Mucosa of descending colon (tissue), 3 donors: ENCODE measurements at regions not wholly inside any gene's neighbourhood (a gene's known extent, or its start where the extent isn't known, plus 50 kb on each side); places are given as distances from the start of the nearest gene placed in this dataset.

Source experiments
- ATAC-seq: fragments of 200-7000 bp; cut with Tn5 transposase; one replicate; pipeline ENCODE4 v1.9.1; 2020; ENCODE audit warnings: mild to moderate bottlenecking, moderate library complexity
- DNase-seq, 3 donors: peaks; one replicate each; pipeline ENCODE4 v3.0.0-alpha.2; 2020
- H3K36me3 ChIP-seq: fragments of 200-600 bp; one replicate; pipeline ENCODE4 v1.8.0; 2021; ENCODE audit warnings: low read depth, mild to moderate bottlenecking
- H3K4me1 ChIP-seq: fragments of 200-600 bp; one replicate; pipeline ENCODE4 v1.8.0; 2021; ENCODE audit warnings: low read depth, mild to moderate bottlenecking
- H3K4me3 ChIP-seq: fragments of 200-600 bp; one replicate; pipeline ENCODE4 v1.8.0; 2021; ENCODE audit warnings: mild to moderate bottlenecking
- H3K9me3 ChIP-seq: fragments of 200-600 bp; one replicate; pipeline ENCODE4 v1.8.0; 2021; ENCODE audit warnings: mild to moderate bottlenecking
- intact Hi-C, 2 donors: fragments of 100-400 bp; cut with DNase I in 1 of 2; cut with micrococcal nuclease in 1 of 2; formaldehyde crosslinking; loops; one replicate each; pipeline versions ENCODE4 v1.11.0 to v1.11.1; 2022; cut with DNase I, micrococcal nuclease
- TF ChIP-seq, protein P1 (sequence below): fragments of 200-600 bp; IDR thresholded peaks from one replicate; pipeline ENCODE4 v1.8.0; 2022; ENCODE audit warnings: antibody characterized with exemption, mild to moderate bottlenecking
- donor health status: DM: no; HTN: no; CAD: no; lungs with moderate emphysema.
- donor health status: DM: no; HTN: no; CAD: no.
- donor health status: DM: no; HTN: yes; CAD: no.

DNA sequence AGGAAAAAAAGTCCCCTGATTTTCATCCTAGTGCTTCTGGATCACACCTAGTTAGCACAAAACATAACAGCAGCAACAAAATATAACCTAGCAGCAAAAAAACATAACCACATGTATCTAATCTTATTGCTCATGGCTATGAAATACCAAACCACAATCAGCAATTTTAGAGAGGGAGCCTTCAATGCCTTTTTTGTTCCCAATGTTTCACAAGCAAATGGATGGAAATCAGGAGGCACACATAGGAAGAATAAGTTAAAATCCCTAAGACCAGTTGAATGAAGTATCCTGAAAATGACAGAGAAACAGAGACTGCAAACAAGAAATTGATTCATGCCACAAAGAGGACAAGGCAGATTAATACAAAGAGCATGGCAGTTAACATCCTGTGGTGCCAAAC is 361.6 kb downstream of the GPM6A start:
- Histone ChIP-seq H3K9me3 (peaks cover 16% of the 10 kb centered on the region), H3K4me3 (no peak overlapping the region), H3K4me1 (no peaks in the 10 kb centered on the region), H3K36me3 (no peaks in the 10 kb centered on the region)
- intact Hi-C loops = no loop called here
- TF ChIP-seq, protein P1, sequence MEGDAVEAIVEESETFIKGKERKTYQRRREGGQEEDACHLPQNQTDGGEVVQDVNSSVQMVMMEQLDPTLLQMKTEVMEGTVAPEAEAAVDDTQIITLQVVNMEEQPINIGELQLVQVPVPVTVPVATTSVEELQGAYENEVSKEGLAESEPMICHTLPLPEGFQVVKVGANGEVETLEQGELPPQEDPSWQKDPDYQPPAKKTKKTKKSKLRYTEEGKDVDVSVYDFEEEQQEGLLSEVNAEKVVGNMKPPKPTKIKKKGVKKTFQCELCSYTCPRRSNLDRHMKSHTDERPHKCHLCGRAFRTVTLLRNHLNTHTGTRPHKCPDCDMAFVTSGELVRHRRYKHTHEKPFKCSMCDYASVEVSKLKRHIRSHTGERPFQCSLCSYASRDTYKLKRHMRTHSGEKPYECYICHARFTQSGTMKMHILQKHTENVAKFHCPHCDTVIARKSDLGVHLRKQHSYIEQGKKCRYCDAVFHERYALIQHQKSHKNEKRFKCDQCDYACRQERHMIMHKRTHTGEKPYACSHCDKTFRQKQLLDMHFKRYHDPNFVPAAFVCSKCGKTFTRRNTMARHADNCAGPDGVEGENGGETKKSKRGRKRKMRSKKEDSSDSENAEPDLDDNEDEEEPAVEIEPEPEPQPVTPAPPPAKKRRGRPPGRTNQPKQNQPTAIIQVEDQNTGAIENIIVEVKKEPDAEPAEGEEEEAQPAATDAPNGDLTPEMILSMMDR = no peak
- DNase-seq = no peak
- ATAC-seq = no peak

DNA sequence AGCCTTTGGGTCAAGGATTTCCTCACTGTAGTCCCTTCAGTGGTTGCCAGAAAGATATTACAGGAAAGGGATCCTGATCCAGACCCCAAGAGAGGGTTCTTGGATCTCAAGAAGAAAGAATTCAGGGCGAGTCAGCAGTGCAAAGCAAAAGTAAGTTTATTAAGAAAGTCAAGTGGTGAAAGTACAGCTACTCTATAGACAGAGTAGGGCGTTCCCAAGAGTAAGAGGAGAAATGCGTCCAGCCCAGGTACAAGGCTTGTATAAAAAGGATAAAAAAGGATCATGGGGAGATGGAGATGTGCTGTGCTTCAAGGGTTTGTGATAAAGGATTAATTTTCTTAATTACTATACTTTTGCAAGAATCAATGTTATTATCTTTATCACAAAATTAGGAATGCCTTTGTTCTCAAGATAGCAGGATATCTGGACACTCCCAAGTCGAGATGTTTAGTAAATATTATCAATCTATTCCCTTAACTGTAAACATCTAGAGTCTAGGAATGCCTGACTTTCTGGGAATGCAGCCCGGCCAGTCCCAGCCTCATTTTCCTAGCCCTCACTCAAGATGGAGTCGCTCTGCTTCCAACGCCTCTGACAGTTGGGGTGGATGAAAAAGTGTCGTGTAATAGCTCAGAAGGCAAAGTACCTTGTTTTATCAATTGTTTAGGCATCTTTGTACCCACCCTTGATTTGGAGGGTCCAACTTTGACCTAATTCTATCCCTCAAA is 360.7 kb downstream of the GPM6A start:
- H3K4me3 ChIP-seq = no peak overlapping the region
- H3K36me3 ChIP-seq = no peaks in the 10 kb centered on the region
- no peak for DNase-seq
- no peak for ATAC-seq
- TF ChIP-seq, protein P1 = no peak
- H3K4me1 ChIP-seq = no peaks in the 10 kb centered on the region
- peaks cover 20% of the 10 kb centered on the region for H3K9me3 ChIP-seq
- intact Hi-C loops = no loop called here

DNA sequence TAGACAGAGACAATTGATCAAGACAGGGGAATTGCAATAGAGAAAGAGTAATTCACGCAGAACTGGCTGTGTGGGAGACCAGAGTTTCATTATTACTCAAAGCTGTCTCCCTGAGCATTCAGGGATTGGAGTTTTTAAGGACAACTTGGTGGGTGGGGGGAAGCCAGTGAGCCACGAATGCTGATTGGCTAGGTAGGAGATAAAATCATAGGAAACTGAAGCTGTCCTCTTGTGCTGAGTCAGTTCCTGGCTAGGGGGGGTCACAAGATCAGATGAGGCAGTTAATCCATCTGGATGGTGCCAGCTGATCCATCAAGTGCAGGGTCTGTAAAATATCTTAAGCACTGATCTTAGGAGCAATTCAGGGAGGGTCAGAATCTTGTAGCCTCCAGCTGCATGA is 358.6 kb downstream of the GPM6A start:
- intact Hi-C loops = no loop called here
- Histone ChIP-seq H3K4me1 (no peaks in the 10 kb centered on the region), H3K4me3 (no peak overlapping the region), H3K9me3 (peaks cover 17% of the 10 kb centered on the region), H3K36me3 (no peaks in the 10 kb centered on the region)
- DNase-seq (no peak), ATAC-seq (no peak)
- TF ChIP-seq, protein P1 = no peak

DNA sequence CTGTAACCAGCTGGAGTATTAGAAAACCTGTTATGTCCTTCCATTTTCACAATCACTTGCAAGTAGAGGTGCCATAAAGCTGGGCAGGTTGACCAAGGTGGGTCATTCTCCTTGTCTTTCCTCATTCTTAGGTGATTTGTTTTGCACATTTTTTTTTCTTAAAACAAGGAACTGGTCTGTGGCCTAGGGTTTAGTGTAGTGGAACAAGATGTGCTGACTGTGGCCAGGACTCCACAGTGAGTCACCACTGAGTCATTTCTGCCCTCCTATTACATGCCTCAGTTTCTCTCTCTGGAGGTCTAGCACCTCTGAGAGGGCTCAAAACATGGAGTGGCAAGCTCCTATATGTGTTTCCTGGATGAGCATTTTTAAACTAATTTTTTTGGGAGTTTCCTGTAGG is 355.9 kb downstream of the GPM6A start:
- H3K4me3 ChIP-seq = no peak overlapping the region
- peaks cover 19% of the 10 kb centered on the region for H3K9me3 ChIP-seq
- intact Hi-C loops = no loop called here
- TF ChIP-seq, protein P1 = no peak
- H3K4me1 ChIP-seq = no peaks in the 10 kb centered on the region
- no peak for ATAC-seq
- H3K36me3 ChIP-seq = no peaks in the 10 kb centered on the region
- DNase-seq = no peak

DNA sequence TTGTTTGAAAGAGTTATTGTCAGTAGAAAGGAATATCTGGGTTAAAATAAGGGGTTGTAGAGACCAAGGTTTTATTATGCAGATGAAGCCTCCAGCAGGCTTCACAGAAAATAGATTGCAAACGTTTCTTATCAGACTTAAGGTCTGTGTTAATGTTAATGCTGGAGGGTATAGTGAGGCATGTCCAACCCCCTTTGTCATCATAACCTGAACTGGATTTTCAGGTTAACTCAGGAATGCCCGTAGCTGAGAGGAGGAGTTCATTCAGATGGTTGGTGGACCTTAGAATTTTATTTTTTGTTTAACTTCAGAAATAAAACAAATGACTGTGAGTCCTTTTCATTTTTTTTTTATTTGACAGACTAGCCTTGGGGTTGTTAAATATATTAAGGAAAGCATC is 354.1 kb downstream of the GPM6A start:
- intact Hi-C loops = no loop called here
- H3K36me3 ChIP-seq = no peaks in the 10 kb centered on the region
- ATAC-seq (no peak), DNase-seq (no peak)
- peaks cover 17% of the 10 kb centered on the region for H3K9me3 ChIP-seq
- no peak overlapping the region for H3K4me3 ChIP-seq
- H3K4me1 ChIP-seq = no peaks in the 10 kb centered on the region
- TF ChIP-seq, protein P1 = no peak

DNA sequence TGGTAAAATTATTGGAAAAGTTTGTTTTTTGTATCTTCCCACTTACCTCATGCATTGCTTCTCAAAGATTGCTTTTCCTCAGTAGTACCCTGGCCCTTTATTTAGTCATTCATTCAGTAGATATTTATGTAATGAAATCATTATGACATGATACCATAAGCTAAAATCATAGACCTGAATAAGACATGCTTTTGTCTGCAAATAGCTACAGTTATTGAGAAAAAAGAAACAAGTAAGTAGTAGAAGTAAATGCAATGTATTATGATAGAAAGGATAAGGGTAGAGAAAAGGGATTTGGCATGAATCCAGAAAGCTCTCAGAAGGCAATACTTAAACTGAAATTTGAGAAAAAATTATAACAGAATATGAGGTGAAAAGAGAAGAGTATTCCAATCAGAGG is 352.5 kb downstream of the GPM6A start:
- DNase-seq (no peak), ATAC-seq (no peak)
- intact Hi-C loops = no loop called here
- H3K4me3 ChIP-seq = no peak overlapping the region
- peaks cover 13% of the 10 kb centered on the region for H3K9me3 ChIP-seq
- TF ChIP-seq, protein P1 = no peak
- no peaks in the 10 kb centered on the region for H3K36me3 ChIP-seq
- H3K4me1 ChIP-seq = no peaks in the 10 kb centered on the region
